ENCODE measurements at regions not wholly inside any gene's neighbourhood (a gene's known extent, or its start where the extent isn't known, plus 50 kb on each side); places are given as distances from the start of the nearest gene placed in this dataset.
"Not testable (repeated sequence)": the region's sequence is repeated elsewhere in the genome, so short reads cannot be mapped to it uniquely, and the experiment has no call there.

GRCh38 chr16:54742436-54742835, 188.2 kb upstream of the IRX5 start:
- Mint-ChIP-seq H3K4me1 (no peaks in the 10 kb centered on the region), H3K27ac (no peak overlapping the region), H3K9me3 (peaks cover 5% of the 10 kb centered on the region), H3K36me3 (ENCODE audit: low read depth) (no peaks in the 10 kb centered on the region), H3K4me3 (no peak overlapping the region), H3K27me3 (no peaks in the 10 kb centered on the region)
- no peak for DNase-seq
- intact Hi-C loops (cut with micrococcal nuclease): no loop called here

DNA sequence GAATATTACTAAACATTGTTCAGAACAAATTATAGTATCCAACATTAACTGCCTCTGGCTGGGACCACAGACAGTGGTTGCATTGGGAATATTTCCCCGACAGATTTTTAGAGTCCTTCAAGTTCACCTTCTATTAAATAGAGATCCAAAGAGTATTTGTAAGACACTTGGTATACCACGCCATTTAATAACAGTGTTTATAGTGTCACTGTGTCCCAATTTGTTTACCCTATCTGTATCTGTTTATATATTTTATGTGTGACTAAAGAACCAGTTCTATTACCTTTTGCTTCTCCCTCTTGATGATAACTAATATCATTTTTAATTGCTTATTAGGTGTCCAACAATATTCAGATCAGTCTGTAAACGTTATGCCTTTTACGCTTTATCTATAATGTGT, 191.3 kb upstream of the IRX5 start:
- intact Hi-C loops (cut with micrococcal nuclease): no loop called here
- no peaks in the 10 kb centered on the region for H3K9me3 Mint-ChIP-seq
- no peaks in the 10 kb centered on the region for H3K36me3 Mint-ChIP-seq (ENCODE audit: low read depth)
- H3K27me3 Mint-ChIP-seq: no peaks in the 10 kb centered on the region
- H3K4me1 Mint-ChIP-seq: no peaks in the 10 kb centered on the region
- no peak overlapping the region for H3K27ac Mint-ChIP-seq
- no peak overlapping the region for H3K4me3 Mint-ChIP-seq
- DNase-seq: no peak

GRCh38 chr16:54734156-54734555, 196.5 kb upstream of the IRX5 start:
- H3K4me1 Mint-ChIP-seq: no peaks in the 10 kb centered on the region
- intact Hi-C loops (cut with micrococcal nuclease): no loop called here
- DNase-seq: no peak
- no peaks in the 10 kb centered on the region for H3K36me3 Mint-ChIP-seq (ENCODE audit: low read depth)
- no peak overlapping the region for H3K4me3 Mint-ChIP-seq
- no peak overlapping the region for H3K27ac Mint-ChIP-seq
- H3K9me3 Mint-ChIP-seq: no peaks in the 10 kb centered on the region
- H3K27me3 Mint-ChIP-seq: no peaks in the 10 kb centered on the region

DNA sequence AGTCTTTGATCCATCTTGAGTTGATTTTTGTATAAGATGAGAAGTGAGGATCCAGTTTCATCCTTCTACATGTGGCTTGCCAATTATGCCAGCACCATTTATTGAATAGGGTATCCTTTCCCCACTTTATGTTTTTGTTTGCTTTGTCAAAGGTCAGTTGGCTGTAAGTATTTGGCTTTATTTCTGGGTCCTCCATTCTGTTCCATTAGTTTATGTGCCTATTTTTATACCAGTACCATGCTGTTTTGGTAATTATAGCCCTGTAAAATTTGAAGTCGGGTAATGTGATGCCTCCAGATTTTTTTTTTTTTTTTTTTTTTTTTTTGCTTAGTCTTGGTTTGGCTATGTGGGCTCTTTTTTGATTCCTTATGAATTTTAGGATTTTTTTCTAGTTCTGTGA, 203.0 kb upstream of the IRX5 start:
- peak; percentile 4 for DNase-seq
- H3K27me3 Mint-ChIP-seq; H3K4me1 Mint-ChIP-seq; H3K36me3 Mint-ChIP-seq (ENCODE audit: low read depth); intact Hi-C loops (cut with micrococcal nuclease); H3K4me3 Mint-ChIP-seq; H3K27ac Mint-ChIP-seq; H3K9me3 Mint-ChIP-seq: not testable (repeated sequence)

GRCh38 chr16:54724346-54724925, 206.2 kb upstream of the IRX5 start:
- intact Hi-C loops (cut with micrococcal nuclease): no loop called here
- Mint-ChIP-seq H3K27ac (no peak overlapping the region), H3K36me3 (ENCODE audit: low read depth) (no peaks in the 10 kb centered on the region), H3K9me3 (no peaks in the 10 kb centered on the region), H3K4me1 (no peaks in the 10 kb centered on the region), H3K4me3 (no peak overlapping the region), H3K27me3 (no peaks in the 10 kb centered on the region)
- no peak for DNase-seq

DNA sequence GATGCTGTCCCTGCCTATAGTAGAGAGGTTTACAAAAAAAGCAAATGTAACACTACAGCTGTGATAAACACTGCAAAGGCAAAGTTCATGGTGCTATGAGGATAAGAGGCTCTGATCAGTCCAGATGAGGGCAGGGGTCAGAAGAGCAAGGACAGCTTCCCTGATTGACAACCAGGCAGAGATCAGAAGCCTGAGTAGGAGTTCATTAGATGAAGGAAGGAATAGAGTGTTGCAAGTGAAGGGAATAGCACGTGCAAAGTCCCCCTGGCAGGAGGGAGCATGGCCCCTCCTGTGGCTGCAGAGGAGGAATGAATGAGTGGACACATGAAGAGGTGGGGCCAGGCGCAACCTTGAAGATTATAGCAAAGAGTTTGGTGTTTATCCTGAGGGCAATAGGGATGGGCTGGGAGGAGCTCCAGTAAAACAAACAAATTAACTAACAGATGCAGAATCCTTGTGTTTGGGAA, 208.4 kb upstream of the IRX5 start:
- Mint-ChIP-seq H3K36me3 (ENCODE audit: low read depth) (no peaks in the 10 kb centered on the region), H3K4me3 (no peak overlapping the region), H3K27me3 (no peaks in the 10 kb centered on the region), H3K9me3 (no peaks in the 10 kb centered on the region), H3K27ac (no peak overlapping the region), H3K4me1 (no peaks in the 10 kb centered on the region)
- intact Hi-C loops (cut with micrococcal nuclease): no loop called here
- no peak for DNase-seq

DNA sequence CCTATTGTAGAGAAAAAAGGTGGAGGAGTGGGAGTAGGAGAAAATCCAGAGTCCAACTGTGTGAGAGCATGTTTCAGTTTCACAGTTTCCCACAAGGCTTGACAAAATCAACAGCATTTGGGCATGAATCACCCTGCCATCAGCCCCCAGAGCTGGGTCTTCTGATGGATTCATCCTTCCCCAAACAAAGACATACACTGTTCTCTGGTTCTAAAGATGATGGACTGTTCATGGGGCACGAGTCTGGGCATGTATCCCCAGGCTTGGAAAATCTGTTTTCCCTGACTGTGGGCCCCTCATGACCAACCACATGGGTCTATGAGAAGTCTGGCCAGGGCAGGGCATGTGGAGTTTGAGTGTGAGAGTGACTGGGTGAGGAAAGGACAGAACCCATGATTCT, 210.4 kb upstream of the IRX5 start:
- intact Hi-C loops (cut with micrococcal nuclease): no loop called here
- Mint-ChIP-seq H3K9me3 (no peaks in the 10 kb centered on the region), H3K27ac (no peak overlapping the region)

GRCh38 chr16:54719624-54720023, 211.0 kb upstream of the IRX5 start:
- Mint-ChIP-seq H3K4me1 (no peaks in the 10 kb centered on the region), H3K4me3 (no peak overlapping the region), H3K27ac (no peak overlapping the region), H3K36me3 (ENCODE audit: low read depth) (no peaks in the 10 kb centered on the region), H3K9me3 (no peaks in the 10 kb centered on the region), H3K27me3 (no peaks in the 10 kb centered on the region)
- DNase-seq: no peak
- intact Hi-C loops (cut with micrococcal nuclease): no loop called here

More for the DNA sequence above, 210.4 kb upstream of the IRX5 start:
- Mint-ChIP-seq H3K27me3 (no peaks in the 10 kb centered on the region), H3K36me3 (ENCODE audit: low read depth) (no peaks in the 10 kb centered on the region), H3K4me1 (no peaks in the 10 kb centered on the region), H3K4me3 (no peak overlapping the region)
- DNase-seq: no peak

DNA sequence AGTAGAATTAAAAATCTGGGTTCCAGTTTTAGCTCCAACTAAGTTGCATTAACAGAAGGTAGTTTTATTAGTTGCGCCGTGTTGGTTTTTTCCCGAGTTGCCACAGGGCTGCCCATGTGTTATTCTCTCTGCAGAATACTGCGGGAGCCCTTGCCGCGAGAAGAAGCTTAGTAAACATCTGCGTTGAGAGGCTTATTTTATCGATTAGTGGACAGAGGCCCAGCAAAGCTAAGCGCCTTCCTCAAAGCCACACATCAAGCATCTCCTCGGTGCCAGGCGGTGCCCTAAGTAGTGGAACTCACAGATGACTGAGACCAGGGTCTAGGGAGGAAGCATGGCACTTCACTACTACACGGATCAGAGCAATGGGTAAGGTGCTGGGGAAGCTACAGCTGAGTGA, 212.3 kb upstream of the IRX5 start:
- DNase-seq: no peak
- intact Hi-C loops (cut with micrococcal nuclease): no loop called here
- Mint-ChIP-seq H3K27me3 (no peaks in the 10 kb centered on the region), H3K4me3 (no peak overlapping the region), H3K27ac (no peak overlapping the region), H3K4me1 (no peaks in the 10 kb centered on the region), H3K9me3 (no peaks in the 10 kb centered on the region), H3K36me3 (ENCODE audit: low read depth) (no peaks in the 10 kb centered on the region)

DNA sequence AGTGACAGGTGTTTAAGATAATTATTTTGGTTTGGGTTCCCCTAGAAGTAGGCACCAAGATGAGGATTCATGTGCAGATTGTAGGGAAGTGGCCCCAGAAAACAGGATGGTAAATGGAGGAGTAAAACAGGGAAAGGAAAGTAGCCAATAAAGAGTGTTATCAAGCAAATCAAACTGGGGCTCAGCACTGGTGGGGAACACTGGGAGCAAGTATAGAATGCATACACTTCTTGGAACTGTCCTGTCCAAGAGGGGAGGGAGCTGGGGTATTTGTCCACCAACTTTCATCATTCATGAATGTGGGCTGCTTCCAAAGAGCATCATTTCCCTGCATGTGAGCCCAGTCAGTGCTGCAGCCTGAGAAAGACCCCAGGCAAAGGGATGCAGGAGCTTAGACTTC, 215.7 kb upstream of the IRX5 start:
- H3K36me3 Mint-ChIP-seq (ENCODE audit: low read depth): no peaks in the 10 kb centered on the region
- intact Hi-C loops (cut with micrococcal nuclease): no loop called here
- no peak for DNase-seq
- H3K4me3 Mint-ChIP-seq: no peak overlapping the region
- H3K4me1 Mint-ChIP-seq: no peaks in the 10 kb centered on the region
- no peaks in the 10 kb centered on the region for H3K9me3 Mint-ChIP-seq
- no peak overlapping the region for H3K27ac Mint-ChIP-seq
- no peaks in the 10 kb centered on the region for H3K27me3 Mint-ChIP-seq

- intact Hi-C loops (cut with micrococcal nuclease): no loop called here
- no peaks in the 10 kb centered on the region for H3K36me3 Mint-ChIP-seq (ENCODE audit: low read depth)
Measured at GRCh38 chr16:54712866-54713265, 217.8 kb upstream of the IRX5 start.

DNA sequence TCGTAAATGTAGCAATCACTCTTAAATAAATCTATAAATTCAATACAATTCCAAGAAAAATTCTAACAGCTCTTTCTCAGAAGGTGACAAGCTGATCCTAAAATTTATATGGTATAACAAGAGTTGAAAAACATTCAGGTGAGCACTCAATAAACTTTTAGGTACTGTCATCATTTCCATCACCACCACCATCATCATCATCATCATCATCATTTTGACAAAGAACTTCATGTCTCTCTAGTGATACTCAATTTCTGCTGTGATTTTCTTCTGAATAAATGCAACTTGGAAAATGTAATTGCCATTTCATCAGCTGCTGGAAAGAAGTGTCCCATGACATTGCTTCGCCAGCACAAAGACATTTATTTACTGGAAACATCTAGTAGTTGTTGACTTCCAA, 222.9 kb upstream of the IRX5 start:
- Mint-ChIP-seq H3K9me3 (no peaks in the 10 kb centered on the region), H3K27me3 (no peaks in the 10 kb centered on the region), H3K4me3 (no peak overlapping the region), H3K27ac (no peak overlapping the region), H3K4me1 (no peaks in the 10 kb centered on the region), H3K36me3 (ENCODE audit: low read depth) (no peaks in the 10 kb centered on the region)
- DNase-seq: no peak
- intact Hi-C loops (cut with micrococcal nuclease): no loop called here

More at GRCh38 chr16:54712866-54713265, 217.8 kb upstream of the IRX5 start:
- Mint-ChIP-seq H3K9me3 (no peaks in the 10 kb centered on the region), H3K27me3 (no peaks in the 10 kb centered on the region), H3K4me3 (no peak overlapping the region), H3K27ac (no peak overlapping the region), H3K4me1 (no peaks in the 10 kb centered on the region)
- DNase-seq: no peak

- Mint-ChIP-seq H3K27me3 (no peaks in the 10 kb centered on the region), H3K36me3 (ENCODE audit: low read depth) (no peaks in the 10 kb centered on the region), H3K27ac (no peak overlapping the region), H3K4me1 (no peaks in the 10 kb centered on the region), H3K9me3 (no peaks in the 10 kb centered on the region), H3K4me3 (no peak overlapping the region)
- intact Hi-C loops (cut with micrococcal nuclease): no loop called here
- no peak for DNase-seq
Measured at GRCh38 chr16:54706406-54706805, 224.3 kb upstream of the IRX5 start.

- H3K4me3 Mint-ChIP-seq: no peak overlapping the region
Measured at GRCh38 chr16:54703339-54703738, 227.3 kb upstream of the IRX5 start.

GRCh38 chr16:54699656-54700055, 231.0 kb upstream of the IRX5 start:
- Mint-ChIP-seq H3K4me1 (no peaks in the 10 kb centered on the region), H3K36me3 (ENCODE audit: low read depth) (no peaks in the 10 kb centered on the region), H3K4me3 (no peak overlapping the region), H3K9me3 (no peaks in the 10 kb centered on the region), H3K27me3 (no peaks in the 10 kb centered on the region), H3K27ac (no peak overlapping the region)
- no peak for DNase-seq
- intact Hi-C loops (cut with micrococcal nuclease): no loop called here

More at GRCh38 chr16:54703339-54703738, 227.3 kb upstream of the IRX5 start:
- Mint-ChIP-seq H3K27ac (no peak overlapping the region), H3K9me3 (no peaks in the 10 kb centered on the region), H3K4me1 (no peaks in the 10 kb centered on the region), H3K27me3 (no peaks in the 10 kb centered on the region), H3K36me3 (ENCODE audit: low read depth) (no peaks in the 10 kb centered on the region)
- intact Hi-C loops (cut with micrococcal nuclease): no loop called here
- no peak for DNase-seq
